IMR-90 (cell line): ENCODE measurements at regions not wholly inside any gene's neighbourhood (a gene's known extent, or its start where the extent isn't known, plus 50 kb on each side); places are given as distances from the start of the nearest gene placed in this dataset.

Source experiments
- ATAC-seq: fragments of 200-7000 bp; cut with Tn5 transposase; 2 replicates; pipeline ENCODE4 v1.9.1; 2020; ENCODE audit warnings: low read depth, mild to moderate bottlenecking, moderate library complexity
- BruUV-seq: library from RNA; stranded (reverse); fragments of 400-500 nt; replicated peaks from 2 replicates; lab custom pipeline; 2021; lab: Mats Ljungman, UMichigan
- CTCF ChIA-PET: fragments of 300-600 bp; formaldehyde crosslinking; extraction: SDS; loops from one replicate; lab custom pipeline; 2021; ENCODE audit warnings: antibody characterized with exemption; lab: Yijun Ruan, JAX
- POLR2A ChIA-PET: fragments of 300-600 bp; sonication (Branson Sonifier 250); formaldehyde crosslinking; loops from one replicate; lab custom pipeline; 2022; ENCODE audit warnings: antibody characterized with exemption; ENCODE audit not compliant: unreplicated experiment; lab: Charles Lee
- DNase-seq: peaks from one replicate; pipeline ENCODE4 v3.0.0; 2013
- H2AFZ ChIP-seq: replicated peaks from 2 replicates; pipeline ENCODE3; 2013; ENCODE audit warnings: low read length, mild to moderate bottlenecking; ENCODE audit not compliant: poor library complexity
- H2AK5ac ChIP-seq: 2 replicates; pipeline ENCODE4 v1.6.1; 2013; ENCODE audit warnings: low read depth, low read length, inconsistent platforms
- H2AK9ac ChIP-seq: replicated peaks from 2 replicates; pipeline ENCODE3; 2013; ENCODE audit warnings: mild to moderate bottlenecking, low read depth, low read length, moderate library complexity; ENCODE audit not compliant: poor library complexity
- H2BK120ac ChIP-seq: 2 replicates; pipeline ENCODE4 v1.6.1; 2013; ENCODE audit warnings: low read depth, low read length, inconsistent platforms
- H2BK15ac ChIP-seq: 3 replicates; pipeline ENCODE4 v1.6.1; 2013; ENCODE audit warnings: low read depth, low read length, inconsistent platforms
- H2BK20ac ChIP-seq: 2 replicates; pipeline ENCODE4 v1.6.1; 2013; ENCODE audit warnings: low read depth, mild to moderate bottlenecking, inconsistent platforms, low read length, moderate library complexity
- H2BK5ac ChIP-seq: 2 replicates; pipeline ENCODE4 v1.6.1; 2013; ENCODE audit warnings: mild to moderate bottlenecking, low read depth, low read length, inconsistent platforms; ENCODE audit not compliant: poor library complexity, severe bottlenecking
- H3K14ac ChIP-seq: replicated peaks from 2 replicates; pipeline ENCODE4 v1.6.1; 2013; ENCODE audit warnings: low read depth, low read length, inconsistent platforms
- H3K18ac ChIP-seq: 2 replicates; pipeline ENCODE4 v1.6.1; 2013; ENCODE audit warnings: low read depth, low read length, control low read depth
- H3K23ac ChIP-seq: 2 replicates; pipeline ENCODE4 v1.6.1; 2013; ENCODE audit warnings: low read depth, low read length, inconsistent platforms
- H3K27ac ChIP-seq: 2 replicates; pipeline ENCODE4 v1.5.1; 2013; ENCODE audit warnings: mild to moderate bottlenecking, control low read depth, low read length; ENCODE audit not compliant: insufficient read depth
- H3K27me3 ChIP-seq: 2 replicates; pipeline ENCODE4 v1.6.1; 2013; ENCODE audit warnings: low read length; ENCODE audit not compliant: control insufficient read depth, insufficient read depth
- H3K36me3 ChIP-seq: 2 replicates; pipeline ENCODE4 v1.6.1; 2013; ENCODE audit warnings: low read length, mixed read lengths; ENCODE audit not compliant: control insufficient read depth, insufficient read depth
- H3K4ac ChIP-seq: 2 replicates; pipeline ENCODE4 v1.6.1; 2013; ENCODE audit warnings: low read depth, low read length, inconsistent platforms
- H3K4me1 ChIP-seq: 2 replicates; pipeline ENCODE4 v1.6.1; 2013; ENCODE audit warnings: low read length, mixed read lengths; ENCODE audit not compliant: control insufficient read depth, insufficient read depth
- H3K4me2 ChIP-seq: 2 replicates; pipeline ENCODE4 v1.6.1; 2013; ENCODE audit warnings: low read depth, mild to moderate bottlenecking, control low read depth, low read length, moderate library complexity
- H3K4me3 ChIP-seq: 2 replicates; pipeline ENCODE4 v1.5.1; 2013; ENCODE audit warnings: low read depth, mild to moderate bottlenecking, control low read depth, low read length, moderate library complexity; ENCODE audit not compliant: insufficient read depth
- H3K56ac ChIP-seq: 2 replicates; pipeline ENCODE4 v1.6.1; 2013; ENCODE audit warnings: low read length, inconsistent platforms; ENCODE audit not compliant: insufficient read depth; ENCODE audit errors: extremely low read depth
- H3K79me1 ChIP-seq, 2 experiments: 2 replicates each; pipeline ENCODE4 v1.6.1; 2013; ENCODE audit warnings: low read length in 2 of 2, inconsistent platforms in 1 of 2, low read depth in 1 of 2
- H3K9ac ChIP-seq: 2 replicates; pipeline ENCODE4 v1.6.1; 2013; ENCODE audit warnings: low read depth, low read length, control low read depth
- H3K9me1 ChIP-seq: 2 replicates; pipeline ENCODE4 v1.6.1; 2013; ENCODE audit warnings: low read length, inconsistent platforms; ENCODE audit not compliant: insufficient read depth
- H3K9me3 ChIP-seq: 2 replicates; pipeline ENCODE4 v1.6.1; 2013; ENCODE audit warnings: low read length; ENCODE audit not compliant: control insufficient read depth, insufficient read depth
- H4K20me1 ChIP-seq: 2 replicates; pipeline ENCODE4 v1.6.1; 2013; ENCODE audit warnings: low read length, inconsistent platforms; ENCODE audit not compliant: insufficient read depth
- H4K5ac ChIP-seq: 2 replicates; pipeline ENCODE4 v1.6.1; 2013; ENCODE audit warnings: mild to moderate bottlenecking, low read depth, low read length, control low read depth
- H4K8ac ChIP-seq, 2 experiments: 2 replicates each; pipeline ENCODE4 v1.6.1; 2013; ENCODE audit warnings: low read depth in 2 of 2, low read length in 2 of 2, control low read depth in 1 of 2, inconsistent platforms in 1 of 2
- H4K91ac ChIP-seq: 2 replicates; pipeline ENCODE4 v1.6.1; 2013; ENCODE audit warnings: low read depth, low read length, inconsistent platforms; ENCODE audit not compliant: insufficient read depth
- BHLHE40 ChIP-seq: fragments of 150-350 bp; IDR thresholded peaks from 2 replicates; pipeline ENCODE4 v1.6.1; 2016; ENCODE audit warnings: mild to moderate bottlenecking, low read depth, low read length
- CEBPB ChIP-seq: IDR thresholded peaks from 2 replicates; pipeline ENCODE4 v1.6.1; 2012; ENCODE audit warnings: low read depth, low read length, improper control_type of control experiment
- CHD1 ChIP-seq: IDR thresholded peaks from 2 replicates; pipeline ENCODE4 v1.6.1; 2012; ENCODE audit warnings: low read depth, low read length, improper control_type of control experiment
- CTCF ChIP-seq: conservative IDR thresholded peaks from 2 replicates; pipeline ENCODE4 v1.5.1; 2012; ENCODE audit warnings: mild to moderate bottlenecking, low read depth, low read length, improper control_type of control experiment
- ELK1 ChIP-seq: fragments of 150-350 bp; IDR thresholded peaks from 2 replicates; pipeline ENCODE4 v1.6.1; 2016; ENCODE audit warnings: low read depth, mild to moderate bottlenecking, low read length, moderate library complexity, borderline replicate concordance
- MAFK ChIP-seq: IDR thresholded peaks from 2 replicates; pipeline ENCODE4 v1.6.1; 2012; ENCODE audit warnings: low read depth, low read length, improper control_type of control experiment
- MAZ ChIP-seq: IDR thresholded peaks from 2 replicates; pipeline ENCODE4 v1.6.1; 2012; ENCODE audit warnings: low read depth, mild to moderate bottlenecking, low read length, improper control_type of control experiment, moderate library complexity, borderline replicate concordance
- NFE2L2 ChIP-seq: fragments of 150-350 bp; IDR thresholded peaks from 2 replicates; pipeline ENCODE4 v1.6.1; 2016; ENCODE audit warnings: low read depth, mild to moderate bottlenecking, low read length
- RAD21 ChIP-seq: IDR thresholded peaks from 2 replicates; pipeline ENCODE4 v1.6.1; 2012; ENCODE audit warnings: low read length, improper control_type of control experiment
- RCOR1 ChIP-seq: IDR thresholded peaks from 2 replicates; pipeline ENCODE4 v1.6.1; 2012; ENCODE audit warnings: mild to moderate bottlenecking, low read length, improper control_type of control experiment; ENCODE audit not compliant: insufficient replicate concordance
- RFX5 ChIP-seq: IDR thresholded peaks from 2 replicates; pipeline ENCODE4 v1.8.0; 2012; ENCODE audit warnings: low read depth, mild to moderate bottlenecking, low read length, moderate library complexity
- SMC3 ChIP-seq: fragments of 150-350 bp; IDR thresholded peaks from 2 replicates; pipeline ENCODE4 v1.6.1; 2016; ENCODE audit warnings: low read depth, mild to moderate bottlenecking, antibody characterized with exemption, low read length, moderate library complexity
- USF2 ChIP-seq: fragments of 150-350 bp; IDR thresholded peaks from 2 replicates; pipeline ENCODE4 v1.6.1; 2017; ENCODE audit warnings: mild to moderate bottlenecking, antibody characterized with exemption, low read length, low read depth
- WGBS, 2 experiments: methylation state at CpG; one replicate each; pipeline versions ENCODE4 v1.1.5 to v1.1.7; 2013; ENCODE audit warnings: missing lambda C conversion rate in 2 of 2; ENCODE audit not compliant: insufficient read length in 1 of 2; ENCODE audit errors: extremely low coverage in 2 of 2; 5-methylcytosine and 5-hydroxymethylcytosine counted together
- dilution Hi-C: fragments of 300-500 bp; cut with HindIII; formaldehyde crosslinking; loops from one replicate; pipeline ENCODE4 v1.14.3; 2018; ENCODE audit warnings: low sequenced_read_pairs; ENCODE audit not compliant: unreplicated experiment
- in situ Hi-C: fragments of 300-500 bp; cut with MboI; formaldehyde crosslinking; loops from 3 replicates; pipeline ENCODE4 v1.14.3; 2019; ENCODE audit warnings: low sequenced_read_pairs, inconsistent platforms, mixed read lengths
- intact Hi-C: fragments of 100-400 bp; cut with micrococcal nuclease; formaldehyde crosslinking; loops from 2 replicates; pipeline ENCODE4 v1.10.0; 2022

GRCh38 chr11:116044941-116045340, 540.7 kb upstream of the CADM1 start:
- Histone ChIP-seq H3K4ac (no peak overlapping the region), H3K36me3 (no peaks in the 10 kb centered on the region), H3K27ac (no peak overlapping the region), H3K9me3 (no peaks in the 10 kb centered on the region), H3K4me1 (no peaks in the 10 kb centered on the region), H2BK15ac (no peak overlapping the region), H2AFZ (no peak overlapping the region), H4K8ac (no peak overlapping the region), H3K4me2 (no peak overlapping the region), H3K4me3 (no peak overlapping the region), H3K9ac (no peak overlapping the region), H3K56ac (no peak overlapping the region), H3K9me1 (no peaks in the 10 kb centered on the region), H2BK5ac (no peak overlapping the region), H4K20me1 (no peaks in the 10 kb centered on the region), H2AK9ac (no peak overlapping the region), H4K91ac (no peak overlapping the region), H3K23ac (no peak overlapping the region), H2AK5ac (no peak overlapping the region), H2BK20ac (no peak overlapping the region), H2BK120ac (no peak overlapping the region), H3K79me1 (no peaks in the 10 kb centered on the region), H3K18ac (no peak overlapping the region), H3K14ac (no peak overlapping the region), H4K5ac (no peak overlapping the region), H3K27me3 (no peaks in the 10 kb centered on the region; the same call in 1 of the 2 replicates)
- DNase-seq (no peak), ATAC-seq (no peak)
- dilution Hi-C loops, result no loop called here
- BruUV-seq, result no TSS peak
- in situ Hi-C loops, result no loop called here
- WGBS, 2 experiments, result 13% methylated on average over 4 of the region's 10 CpGs; no CpG with 5 or more reads in 1 of the 2 experiments
- TF ChIP-seq ELK1, result no peak
- TF ChIP-seq NFE2L2, result no peak
- TF ChIP-seq SMC3, result no peak
- no peak for TF ChIP-seq CEBPB
- no peak for TF ChIP-seq BHLHE40
- TF ChIP-seq RAD21, result no peak
- TF ChIP-seq USF2, result no peak
- TF ChIP-seq CHD1, result no peak
- TF ChIP-seq CTCF, result no peak
- no peak for TF ChIP-seq MAZ
- no peak for TF ChIP-seq RCOR1
- no peak for TF ChIP-seq MAFK
- no peak for TF ChIP-seq RFX5
- ChIA-PET POLR2A (no interaction called here), CTCF (no interaction called here)
- intact Hi-C loops, result no loop called here
